ENCODE measurements at regions not wholly inside any gene's neighbourhood (a gene's known extent, or its start where the extent isn't known, plus 50 kb on each side); places are given as distances from the start of the nearest gene placed in this dataset.

GRCh38 chr10:29084681-29085307 lies 204.1 kb upstream of the LYZL1 start:
- DNase-seq, result no peak

- no peak for DNase-seq
Measured at GRCh38 chr10:29089091-29089490, 199.8 kb upstream of the LYZL1 start.

- DNase-seq, result no peak
Measured at GRCh38 chr10:29096303-29096824, 192.5 kb upstream of the LYZL1 start.

GRCh38 chr10:29098423-29098822 lies 190.4 kb upstream of the LYZL1 start:
- DNase-seq, result no peak

- DNase-seq, result no peak
Measured at GRCh38 chr10:29099001-29099400, 189.9 kb upstream of the LYZL1 start.

- no peak for DNase-seq
Measured at GRCh38 chr10:29099415-29099814, 189.5 kb upstream of the LYZL1 start.

- no peak for DNase-seq
Measured at GRCh38 chr10:29100505-29100904, 188.4 kb upstream of the LYZL1 start.

GRCh38 chr10:29102233-29102632 lies 186.6 kb upstream of the LYZL1 start:
- DNase-seq, result no peak

GRCh38 chr10:29102636-29103035 lies 186.2 kb upstream of the LYZL1 start:
- DNase-seq, result no peak

GRCh38 chr10:29104661-29105399 lies 184.0 kb upstream of the LYZL1 start:
- no peak for DNase-seq

- DNase-seq, result peak; percentile 81
Measured at GRCh38 chr10:29105516-29106215, 183.2 kb upstream of the LYZL1 start.

- DNase-seq, result no peak
Measured at GRCh38 chr10:29106287-29106686, 182.6 kb upstream of the LYZL1 start.

GRCh38 chr10:29107866-29108498 lies 180.9 kb upstream of the LYZL1 start:
- DNase-seq, result no peak

- no peak for DNase-seq
Measured at GRCh38 chr10:29109707-29110571, 178.9 kb upstream of the LYZL1 start.

- no peak for DNase-seq
Measured at GRCh38 chr10:29112827-29113615, 175.8 kb upstream of the LYZL1 start.

GRCh38 chr10:29113616-29113945 lies 175.3 kb upstream of the LYZL1 start:
- DNase-seq, result no peak

- no peak for DNase-seq
Measured at GRCh38 chr10:29114141-29114540, 174.7 kb upstream of the LYZL1 start.

- DNase-seq, result no peak
Measured at GRCh38 chr10:29117781-29118180, 171.1 kb upstream of the LYZL1 start.

GRCh38 chr10:29119374-29119773 lies 169.5 kb upstream of the LYZL1 start:
- peak; percentile 22 for DNase-seq

GRCh38 chr10:29120216-29120615 lies 168.7 kb upstream of the LYZL1 start:
- DNase-seq, result peak; percentile 42

- no peak for DNase-seq
Measured at GRCh38 chr10:29124864-29125263, 164.0 kb upstream of the LYZL1 start.
